Loucy (cell line): ENCODE measurements at regions not wholly inside any gene's neighbourhood (a gene's known extent, or its start where the extent isn't known, plus 50 kb on each side); places are given as distances from the start of the nearest gene placed in this dataset.

Source experiments
- H2AFZ ChIP-seq: fragments of 200-600 bp; sonication (generic); 2 replicates; pipeline ENCODE4 v1.6.0; 2016; ENCODE audit warnings: antibody characterized with exemption, mild to moderate bottlenecking, low read length, moderate library complexity
- H3F3A ChIP-seq: fragments of 200-600 bp; 2 replicates; pipeline ENCODE4 v1.6.0; 2016; ENCODE audit warnings: antibody characterized with exemption, low read depth, mild to moderate bottlenecking
- H3K27me3 ChIP-seq: fragments of 200-600 bp; sonication (generic); 2 replicates; pipeline ENCODE4 v1.6.1; 2014; ENCODE audit warnings: low read length, mild to moderate bottlenecking; ENCODE audit not compliant: insufficient read depth, poor library complexity, severe bottlenecking
- H3K36me3 ChIP-seq: fragments of 200-600 bp; sonication (generic); 2 replicates; pipeline ENCODE4 v1.6.1; 2016; ENCODE audit warnings: low read length; ENCODE audit not compliant: insufficient read depth
- H3K4me1 ChIP-seq: fragments of 200-600 bp; sonication (generic); 2 replicates; pipeline ENCODE4 v1.5.1; 2014; ENCODE audit warnings: low read length, mild to moderate bottlenecking; ENCODE audit not compliant: insufficient read depth, poor library complexity, severe bottlenecking
- H3K4me2 ChIP-seq: fragments of 200-600 bp; sonication (generic); 2 replicates; pipeline ENCODE4 v1.6.0; 2014; ENCODE audit warnings: antibody characterized with exemption, low read length, low read depth, mild to moderate bottlenecking; ENCODE audit not compliant: poor library complexity, severe bottlenecking
- H3K4me3 ChIP-seq: fragments of 200-600 bp; sonication (generic); 2 replicates; pipeline ENCODE4 v1.5.1; 2014; ENCODE audit warnings: low read length, mild to moderate bottlenecking, mixed read lengths; ENCODE audit not compliant: poor library complexity, severe bottlenecking
- H3K79me2 ChIP-seq: fragments of 200-600 bp; sonication (generic); 2 replicates; pipeline ENCODE4 v1.6.1; 2014; ENCODE audit warnings: low read length; ENCODE audit not compliant: insufficient read depth
- H3K9ac ChIP-seq: fragments of 200-600 bp; sonication (generic); 2 replicates; pipeline ENCODE4 v1.6.0; 2014; ENCODE audit warnings: mild to moderate bottlenecking, low read depth, low read length, moderate library complexity; ENCODE audit not compliant: poor library complexity, severe bottlenecking
- H3K9me2 ChIP-seq: fragments of 200-600 bp; sonication (generic); replicated peaks from 2 replicates; pipeline ENCODE4 v1.6.1; 2016; ENCODE audit warnings: low read depth, low read length, mixed read lengths
- H3K9me3 ChIP-seq: fragments of 200-600 bp; sonication (generic); 2 replicates; pipeline ENCODE4 v1.6.1; 2014; ENCODE audit warnings: mild to moderate bottlenecking, antibody characterized with exemption, low read length, low read depth; ENCODE audit not compliant: insufficient read depth
- H4K20me1 ChIP-seq: fragments of 200-600 bp; sonication (generic); 2 replicates; pipeline ENCODE4 v1.6.0; 2014; ENCODE audit warnings: antibody characterized with exemption, low read length, mild to moderate bottlenecking; ENCODE audit not compliant: insufficient read depth, poor library complexity, severe bottlenecking
- CTCF ChIP-seq: fragments of 200-600 bp; sonication (generic); conservative IDR thresholded peaks from 2 replicates; pipeline ENCODE4 v1.5.1; 2014; ENCODE audit warnings: mild to moderate bottlenecking, antibody characterized with exemption, low read length
- EZH2phosphoT487 ChIP-seq: fragments of 200-600 bp; IDR thresholded peaks from 2 replicates; pipeline ENCODE4 v1.6.1; 2018; ENCODE audit warnings: antibody characterized with exemption, mild to moderate bottlenecking, moderate library complexity, borderline replicate concordance

DNA sequence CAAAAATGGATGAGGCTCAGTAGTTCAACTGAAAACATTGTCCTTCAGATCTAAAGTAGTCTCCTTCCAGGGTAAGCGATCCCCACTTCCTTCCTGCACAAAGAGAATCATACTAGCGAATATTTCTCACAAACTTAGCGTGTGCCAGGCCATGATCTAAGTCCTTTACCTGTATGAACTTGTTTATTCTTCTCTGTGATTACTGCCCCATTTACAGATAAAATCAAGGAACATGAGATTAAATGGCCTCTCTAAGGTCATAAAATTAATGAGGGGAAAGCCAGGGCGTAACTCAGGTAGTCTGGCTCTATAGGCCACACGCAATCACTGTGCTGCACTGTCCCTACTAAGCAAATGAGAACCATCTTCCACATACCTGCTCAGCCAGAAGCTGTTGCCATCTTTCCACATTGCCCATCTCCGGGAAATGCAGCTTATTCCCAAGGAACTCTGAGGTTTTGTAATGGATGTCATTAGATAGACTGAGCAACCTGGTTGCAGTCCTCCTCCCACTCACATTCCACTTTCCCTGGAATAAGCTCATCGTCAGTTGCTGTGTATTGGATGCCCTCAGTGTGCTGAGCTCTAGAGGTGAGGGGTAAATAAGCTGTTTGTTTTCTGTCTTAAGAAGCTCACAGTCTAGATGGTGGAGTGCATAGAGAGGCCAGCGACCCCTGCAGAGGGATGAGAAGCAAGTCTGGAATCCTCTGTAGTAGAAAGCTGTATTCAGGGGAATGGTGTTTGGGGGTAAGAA, 146.3 kb downstream of the SNX19 start:
- Histone ChIP-seq H3K4me2 (no peak overlapping the region), H3K4me1 (peaks cover 7% of the 10 kb centered on the region)

DNA sequence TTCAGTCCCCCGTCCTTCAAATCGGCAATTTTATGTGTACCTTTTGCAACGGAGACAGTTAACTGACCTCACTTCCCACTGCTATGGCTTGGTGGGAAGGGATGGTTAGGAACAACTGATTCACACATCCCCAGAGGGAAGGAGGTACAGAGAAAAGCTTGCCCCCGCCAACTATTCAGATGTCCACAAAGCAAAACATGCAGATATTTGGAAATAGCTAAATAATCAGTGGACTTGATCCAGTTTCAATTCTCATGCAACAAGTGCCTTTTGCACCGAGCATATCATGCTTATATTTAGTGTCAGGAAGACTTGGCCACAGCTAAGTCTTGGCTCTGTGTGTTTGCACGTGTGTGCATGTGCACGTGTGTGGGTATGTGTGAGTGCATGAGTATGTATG, 144.6 kb downstream of the SNX19 start:
- Histone ChIP-seq H3K9me2 (no peaks in the 10 kb centered on the region), H3K9ac (no peak overlapping the region), H3K4me3 (no peak overlapping the region), H3K79me2 (no peaks in the 10 kb centered on the region), H3K9me3 (no peaks in the 10 kb centered on the region), H3K4me1 (peaks cover under 1% of the 10 kb centered on the region), H3F3A (no peaks in the 10 kb centered on the region), H3K27me3 (no peaks in the 10 kb centered on the region), H3K4me2 (no peak overlapping the region), H2AFZ (no peak overlapping the region), H3K36me3 (no peaks in the 10 kb centered on the region), H4K20me1 (no peaks in the 10 kb centered on the region)
- no peak for TF ChIP-seq EZH2phosphoT487
- TF ChIP-seq CTCF, result no peak

More for the DNA sequence above, 146.3 kb downstream of the SNX19 start:
- Histone ChIP-seq H3K79me2 (no peaks in the 10 kb centered on the region), H3K27me3 (no peaks in the 10 kb centered on the region), H3F3A (no peaks in the 10 kb centered on the region), H3K9me2 (no peaks in the 10 kb centered on the region), H2AFZ (no peak overlapping the region), H3K9me3 (no peaks in the 10 kb centered on the region), H3K9ac (no peak overlapping the region), H3K36me3 (no peaks in the 10 kb centered on the region), H3K4me3 (no peak overlapping the region), H4K20me1 (no peaks in the 10 kb centered on the region)
- no peak for TF ChIP-seq EZH2phosphoT487
- no peak for TF ChIP-seq CTCF

DNA sequence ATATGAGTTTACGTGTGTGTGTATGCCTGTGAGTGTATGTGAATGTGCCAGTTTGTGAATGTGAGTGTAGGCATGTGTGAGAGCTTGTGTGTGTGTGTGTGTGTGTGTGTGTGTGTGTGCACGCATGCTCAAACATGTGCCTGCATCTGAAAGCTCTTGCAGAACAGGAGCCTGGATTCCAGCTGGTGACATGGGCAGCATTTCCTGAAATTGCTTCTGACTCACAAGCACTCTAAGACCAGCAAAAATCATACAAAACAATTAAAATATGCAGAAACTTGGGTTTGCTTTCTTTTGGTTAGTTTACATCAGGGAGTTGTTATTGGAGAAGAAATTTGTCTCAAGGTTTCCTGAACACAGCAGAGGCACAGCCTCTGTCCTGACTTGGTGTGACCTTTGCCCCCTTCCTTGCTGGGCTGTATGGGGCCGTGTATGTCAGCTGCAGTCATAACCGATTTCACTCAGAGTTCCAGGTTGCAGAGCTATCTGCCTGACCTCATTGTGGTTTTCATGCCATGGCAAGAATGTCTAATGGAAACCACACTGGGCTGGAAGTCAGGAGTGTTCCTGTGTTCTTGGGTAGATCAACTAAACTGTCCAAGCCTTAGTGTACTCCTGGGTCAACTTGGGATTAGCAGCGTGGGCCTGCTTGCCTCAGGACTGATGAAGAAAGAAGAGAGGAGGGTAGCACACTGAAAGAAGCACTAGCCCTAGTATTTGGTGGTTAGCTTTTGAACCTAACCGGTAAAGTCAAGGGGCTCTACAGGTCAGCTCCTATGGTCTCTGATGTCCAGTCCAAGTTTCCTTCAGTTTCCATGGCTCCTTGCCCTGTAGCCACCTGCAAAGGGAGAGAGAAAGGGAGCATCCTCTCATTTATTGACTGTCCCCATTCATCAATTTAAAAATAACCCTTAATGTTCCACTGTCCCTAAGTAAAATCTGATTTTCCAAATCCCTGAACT, 143.7 kb downstream of the SNX19 start:
- no peaks in the 10 kb centered on the region for H4K20me1 ChIP-seq
- H3K4me2 ChIP-seq, result no peak overlapping the region
- no peaks in the 10 kb centered on the region for H3K36me3 ChIP-seq
- H3K4me1 ChIP-seq, result no peaks in the 10 kb centered on the region
- H3K79me2 ChIP-seq, result no peaks in the 10 kb centered on the region
- no peak for TF ChIP-seq EZH2phosphoT487
- TF ChIP-seq CTCF, result no peak
- no peak overlapping the region for H2AFZ ChIP-seq
- H3K9me2 ChIP-seq, result no peaks in the 10 kb centered on the region
- H3K9ac ChIP-seq, result no peak overlapping the region
- no peak overlapping the region for H3K4me3 ChIP-seq
- H3K27me3 ChIP-seq, result no peaks in the 10 kb centered on the region
- H3F3A ChIP-seq, result no peaks in the 10 kb centered on the region
- no peaks in the 10 kb centered on the region for H3K9me3 ChIP-seq
